Fibroblast of the aortic adventitia (primary cell): ENCODE measurements at regions not wholly inside any gene's neighbourhood (a gene's known extent, or its start where the extent isn't known, plus 50 kb on each side); places are given as distances from the start of the nearest gene placed in this dataset.

Source experiments
- DNase-seq: peaks from one replicate; pipeline ENCODE4 v3.0.0-alpha.2; 2010; ENCODE audit warnings: low read depth
- H3K4me3 ChIP-seq: 2 replicates; pipeline ENCODE4 v1.5.1; 2011; ENCODE audit warnings: low read depth, mild to moderate bottlenecking, control low read depth, low read length, moderate library complexity
- CTCF ChIP-seq: IDR thresholded peaks from 2 replicates; pipeline ENCODE4 v1.5.1; 2011; ENCODE audit warnings: mild to moderate bottlenecking, low read length, control low read depth, inconsistent platforms; ENCODE audit not compliant: insufficient read depth

GRCh38 chr2:31729442-31730092 is 148.8 kb upstream of the SRD5A2 start:
- peak; percentile 66 for TF ChIP-seq CTCF
- peak; percentile 58 for DNase-seq
- H3K4me3 ChIP-seq: no peak overlapping the region

DNA sequence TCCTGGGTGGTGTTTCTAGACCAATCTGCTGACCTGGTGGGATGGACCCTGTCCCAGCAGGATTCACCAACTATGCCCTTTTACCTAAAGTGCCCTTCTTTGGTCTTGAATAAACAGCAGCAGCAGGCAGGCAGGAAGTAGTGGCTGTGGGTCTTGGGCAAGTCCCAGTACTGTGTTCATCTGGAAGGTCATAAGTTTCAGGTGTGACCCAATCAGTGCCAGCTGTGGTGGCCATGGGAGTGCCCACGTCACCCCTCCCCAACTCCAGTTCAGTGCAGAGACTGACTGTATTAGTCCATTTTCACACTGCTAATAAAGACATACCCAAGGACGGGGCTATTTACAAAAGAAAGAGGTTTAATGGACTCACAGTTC is 148.3 kb upstream of the SRD5A2 start:
- no peak for DNase-seq
- no peak for TF ChIP-seq CTCF
- no peak overlapping the region for H3K4me3 ChIP-seq

DNA sequence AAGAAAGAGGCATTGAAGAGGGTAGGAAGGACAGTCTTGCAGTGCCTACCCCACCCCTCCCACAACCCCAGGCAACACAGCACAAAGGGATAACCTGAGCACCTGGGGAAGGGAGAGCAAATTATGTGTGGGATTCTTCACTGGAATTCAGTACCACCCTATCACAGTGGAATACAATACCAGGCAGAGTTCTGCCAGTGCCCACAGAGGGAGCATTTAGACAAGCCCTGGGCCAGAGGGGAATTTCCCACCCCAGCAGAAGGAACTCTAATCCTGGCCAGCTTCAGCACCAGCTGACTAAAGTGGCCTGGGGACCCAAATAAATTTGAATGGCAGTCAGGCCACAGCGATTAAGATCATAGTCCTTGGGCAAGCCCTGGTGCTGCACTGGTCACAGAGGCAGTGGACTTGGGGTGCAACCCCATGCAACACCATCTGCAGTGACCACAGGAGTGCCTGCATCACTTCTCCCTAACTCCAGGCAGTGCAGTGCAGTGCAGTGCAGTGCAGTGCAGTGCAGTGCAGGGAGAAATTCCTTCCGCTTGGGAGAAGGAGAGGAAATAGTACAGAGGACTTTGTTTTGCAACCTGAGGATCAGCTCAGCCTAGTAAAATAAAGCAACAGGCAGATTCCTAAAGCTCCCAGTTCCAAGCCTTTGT is 147.8 kb upstream of the SRD5A2 start:
- DNase-seq: no peak
- no peak overlapping the region for H3K4me3 ChIP-seq
- TF ChIP-seq CTCF: no peak

GRCh38 chr2:31726457-31726856 is 145.7 kb upstream of the SRD5A2 start:
- no peak for DNase-seq
- no peak overlapping the region for H3K4me3 ChIP-seq
- TF ChIP-seq CTCF: no peak

GRCh38 chr2:31725444-31725843 is 144.7 kb upstream of the SRD5A2 start:
- H3K4me3 ChIP-seq: no peak overlapping the region
- no peak for TF ChIP-seq CTCF
- no peak for DNase-seq

DNA sequence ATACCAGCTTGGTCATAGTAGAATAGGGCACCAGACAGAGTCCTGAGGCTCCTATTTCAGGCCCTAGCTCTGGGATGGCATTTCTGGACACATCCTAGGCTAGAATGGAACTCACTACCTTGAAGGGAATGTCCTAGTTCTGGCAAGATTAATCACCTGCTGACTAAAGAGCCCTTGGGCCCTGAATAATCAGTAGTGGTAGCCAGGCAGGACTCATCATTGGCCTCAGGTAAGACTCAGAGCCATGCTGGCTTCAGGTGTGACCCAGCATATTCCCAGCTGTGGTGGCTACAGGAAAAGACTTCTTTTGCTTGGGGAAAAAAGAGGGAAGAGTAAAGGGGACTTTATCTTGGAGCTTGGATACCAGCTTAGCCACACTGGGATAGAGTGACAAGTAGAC is 131.0 kb upstream of the SRD5A2 start:
- H3K4me3 ChIP-seq: no peak overlapping the region
- TF ChIP-seq CTCF: no peak
- DNase-seq: no peak
